ENCODE measurements at regions not wholly inside any gene's neighbourhood (a gene's known extent, or its start where the extent isn't known, plus 50 kb on each side); places are given as distances from the start of the nearest gene placed in this dataset.
"Not testable (repeated sequence)": the region's sequence is repeated elsewhere in the genome, so short reads cannot be mapped to it uniquely, and the experiment has no call there.

DNA sequence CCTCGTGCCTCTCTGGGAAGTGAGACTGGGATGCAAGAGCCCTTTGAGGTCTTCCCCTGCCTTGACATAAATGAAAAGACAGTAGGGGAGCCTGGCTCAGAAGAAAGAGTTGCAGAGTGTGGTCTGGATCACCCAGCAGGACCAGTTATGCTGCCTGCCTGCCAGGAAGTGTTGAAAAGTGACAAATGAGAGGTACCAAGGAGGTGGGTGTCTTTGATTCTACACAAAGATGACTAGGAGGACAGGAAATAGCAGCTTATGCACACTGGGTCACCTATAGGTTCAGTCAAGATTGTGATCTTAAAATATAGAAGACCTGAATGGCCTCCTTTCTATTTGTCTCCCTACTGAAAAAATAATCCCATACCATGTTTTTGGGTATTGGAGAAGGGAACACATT lies 137.6 kb downstream of the BCL2L11 start:
- not testable (repeated sequence) for H3K9me3 ChIP-seq (ENCODE audit: low read depth); H4K20me1 ChIP-seq (ENCODE audit: low read depth); DNase-seq (ENCODE audit: low spot score); H3K79me2 ChIP-seq (ENCODE audit: low read depth); H3K9ac ChIP-seq; H3K4me1 Mint-ChIP-seq; H3F3A ChIP-seq (ENCODE audit: low read depth); H3K36me3 Mint-ChIP-seq; H3K27me3 ChIP-seq; H3K4me3 Mint-ChIP-seq; H3K27ac ChIP-seq; H3K27me3 Mint-ChIP-seq (ENCODE audit: insufficient read depth, low read depth); H3K27ac Mint-ChIP-seq; H3K4me1 ChIP-seq; H3K4me3 ChIP-seq; H2AFZ ChIP-seq (replicated peaks); H3K9me3 Mint-ChIP-seq; H3K36me3 ChIP-seq; H3K4me2 ChIP-seq

DNA sequence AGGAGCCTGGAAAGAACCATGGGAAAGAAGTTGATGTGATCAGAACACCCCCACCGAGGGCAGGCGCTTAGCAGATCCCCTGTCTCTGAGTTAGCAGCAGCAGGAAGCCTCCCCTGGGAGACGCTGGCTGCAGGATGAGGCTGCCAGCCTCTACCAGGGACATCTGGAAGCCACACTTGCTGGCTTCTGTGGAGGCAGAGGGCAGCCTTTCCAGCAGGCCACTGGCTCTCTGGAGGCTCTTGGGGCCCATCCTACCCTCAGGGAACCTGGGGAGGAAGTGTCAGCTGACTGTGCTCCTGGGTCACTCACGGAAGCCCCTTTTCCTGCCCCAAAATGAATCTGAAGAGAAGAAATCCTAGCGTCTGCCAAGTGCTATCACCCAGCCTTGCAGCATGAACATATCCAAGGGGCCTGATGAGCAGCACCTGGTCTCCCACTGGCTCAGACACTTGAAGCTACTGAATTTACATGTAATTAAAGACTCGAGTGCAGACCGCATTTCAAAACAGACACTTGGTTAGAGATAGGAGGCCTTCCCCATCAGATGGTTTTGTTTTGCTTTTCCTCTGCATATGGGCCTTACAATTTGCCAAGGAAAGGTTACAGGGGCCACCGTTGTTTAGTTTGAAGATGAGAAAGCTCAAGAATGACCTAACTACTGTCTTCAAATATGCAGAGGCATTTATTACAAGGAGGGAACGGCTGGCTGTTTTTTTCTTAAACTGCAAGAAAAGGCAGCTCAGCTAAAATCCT lies 142.1 kb downstream of the BCL2L11 start:
- not testable (repeated sequence) for H3K79me2 ChIP-seq (ENCODE audit: low read depth); H3K9me3 ChIP-seq (ENCODE audit: low read depth); DNase-seq (ENCODE audit: low spot score)

DNA sequence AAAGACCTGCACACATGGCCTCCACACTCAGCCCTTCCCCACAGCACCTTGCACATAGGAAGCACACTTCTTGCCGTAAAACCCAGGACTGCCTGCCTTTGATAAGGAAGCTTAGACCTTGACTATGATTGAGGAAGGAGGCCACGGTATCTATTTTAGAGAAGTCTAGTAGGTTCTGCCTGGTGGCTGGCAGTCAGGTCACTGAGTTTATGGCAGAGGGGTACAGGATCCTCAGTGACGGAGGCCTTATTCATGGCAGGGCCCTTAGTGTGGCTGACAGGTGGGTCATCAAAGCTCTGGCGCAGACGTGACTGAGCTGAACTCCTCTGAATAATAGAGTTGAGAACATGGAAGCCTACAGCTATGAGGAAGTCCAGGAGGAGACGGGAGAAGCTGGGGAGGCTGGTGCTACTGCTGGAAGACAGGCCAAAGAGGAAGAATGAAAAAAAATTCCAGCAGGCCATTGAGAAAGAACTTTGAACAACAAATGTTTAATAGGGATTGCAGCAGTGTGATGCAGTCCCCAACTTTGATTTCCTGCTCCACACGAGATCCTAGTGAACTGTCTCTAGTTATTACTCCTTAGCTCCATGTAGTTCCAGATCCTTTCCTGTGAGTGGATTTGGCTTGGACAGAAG lies 142.8 kb downstream of the BCL2L11 start:
- not testable (repeated sequence) for H3K9ac ChIP-seq; H3K27me3 Mint-ChIP-seq (ENCODE audit: insufficient read depth, low read depth); H3K27me3 ChIP-seq; H3K9me3 ChIP-seq (ENCODE audit: low read depth); H4K20me1 ChIP-seq (ENCODE audit: low read depth); H3K4me3 Mint-ChIP-seq; H3F3A ChIP-seq (ENCODE audit: low read depth); H3K9me3 Mint-ChIP-seq; H3K4me3 ChIP-seq; H3K4me1 ChIP-seq; H3K4me2 ChIP-seq; H3K36me3 ChIP-seq; H3K79me2 ChIP-seq (ENCODE audit: low read depth); H3K36me3 Mint-ChIP-seq; DNase-seq (ENCODE audit: low spot score); H2AFZ ChIP-seq (replicated peaks); H3K27ac ChIP-seq; H3K27ac Mint-ChIP-seq; H3K4me1 Mint-ChIP-seq

More for the DNA sequence above, 142.1 kb downstream of the BCL2L11 start:
- not testable (repeated sequence) for H3K4me1 Mint-ChIP-seq; H3K36me3 Mint-ChIP-seq; H2AFZ ChIP-seq (replicated peaks); H3K27ac ChIP-seq; H3K4me1 ChIP-seq; H3K36me3 ChIP-seq; H3K9me3 Mint-ChIP-seq; H3K27me3 Mint-ChIP-seq (ENCODE audit: insufficient read depth, low read depth); H3K27me3 ChIP-seq; H3K4me2 ChIP-seq; H3K27ac Mint-ChIP-seq; H3K4me3 ChIP-seq; H4K20me1 ChIP-seq (ENCODE audit: low read depth); H3K4me3 Mint-ChIP-seq; H3K9ac ChIP-seq; H3F3A ChIP-seq (ENCODE audit: low read depth)

DNA sequence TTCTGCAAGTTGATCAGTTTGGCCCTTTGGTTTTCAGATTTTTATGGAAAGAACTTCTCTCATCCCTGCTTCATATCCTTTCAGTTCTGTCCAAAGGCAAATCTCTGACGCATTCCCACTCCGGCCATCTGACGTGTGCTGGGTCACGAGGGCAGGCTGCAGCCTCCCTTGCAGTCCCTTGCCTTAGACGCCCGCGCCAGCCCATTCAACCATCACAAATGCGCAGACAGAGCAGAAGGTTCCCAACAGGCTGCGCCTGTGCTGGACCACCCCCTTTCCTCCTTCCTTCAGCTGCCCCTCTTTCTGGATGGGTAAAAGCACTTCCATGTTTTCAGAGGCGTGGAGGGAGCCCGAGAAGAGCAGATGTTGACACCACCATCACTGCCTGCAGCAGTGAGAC lies 144.2 kb downstream of the BCL2L11 start:
- DNase-seq (ENCODE audit: low spot score); H3K9ac ChIP-seq; H3K36me3 ChIP-seq; H3K27ac ChIP-seq; H3F3A ChIP-seq (ENCODE audit: low read depth); H3K27me3 Mint-ChIP-seq (ENCODE audit: insufficient read depth, low read depth); H3K4me3 Mint-ChIP-seq; H3K27me3 ChIP-seq; H3K4me3 ChIP-seq; H3K79me2 ChIP-seq (ENCODE audit: low read depth); H2AFZ ChIP-seq (replicated peaks); H3K4me1 ChIP-seq; H3K4me1 Mint-ChIP-seq; H4K20me1 ChIP-seq (ENCODE audit: low read depth); H3K27ac Mint-ChIP-seq; H3K9me3 Mint-ChIP-seq; H3K9me3 ChIP-seq (ENCODE audit: low read depth); H3K36me3 Mint-ChIP-seq; H3K4me2 ChIP-seq: not testable (repeated sequence)

GRCh38 chr2:111266556-111266955 lies 145.8 kb downstream of the BCL2L11 start:
- H3K9me3 ChIP-seq (ENCODE audit: low read depth); H3K9ac ChIP-seq; DNase-seq (ENCODE audit: low spot score); H3K27me3 Mint-ChIP-seq (ENCODE audit: insufficient read depth, low read depth); H3K4me2 ChIP-seq; H3K4me3 ChIP-seq; H3K4me1 Mint-ChIP-seq; H3K27me3 ChIP-seq; H2AFZ ChIP-seq (replicated peaks); H3F3A ChIP-seq (ENCODE audit: low read depth); H3K27ac Mint-ChIP-seq; H3K4me1 ChIP-seq; H4K20me1 ChIP-seq (ENCODE audit: low read depth); H3K79me2 ChIP-seq (ENCODE audit: low read depth); H3K36me3 Mint-ChIP-seq; H3K4me3 Mint-ChIP-seq; H3K9me3 Mint-ChIP-seq; H3K36me3 ChIP-seq; H3K27ac ChIP-seq: not testable (repeated sequence)

DNA sequence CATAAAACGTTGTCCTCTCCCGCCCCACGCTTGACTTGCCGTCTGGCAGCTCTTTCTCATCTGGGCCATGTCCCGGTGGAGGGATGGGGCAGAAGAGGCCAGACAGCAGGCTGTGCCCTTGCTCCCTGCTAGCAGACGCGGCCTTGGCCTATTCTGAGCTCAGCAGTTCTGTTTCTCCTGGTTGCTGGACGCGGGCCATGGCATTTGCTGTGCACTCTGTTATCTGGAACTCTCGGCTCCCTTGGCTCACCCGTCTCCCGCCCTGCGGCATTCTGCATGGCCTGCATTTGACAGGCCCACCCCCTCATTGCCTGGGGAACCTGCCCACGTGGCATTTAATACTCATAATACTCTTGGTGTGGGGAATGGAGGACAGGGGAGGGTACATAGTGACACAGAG lies 146.3 kb downstream of the BCL2L11 start:
- not testable (repeated sequence) for H3K27ac Mint-ChIP-seq; DNase-seq (ENCODE audit: low spot score); H3K4me3 Mint-ChIP-seq

DNA sequence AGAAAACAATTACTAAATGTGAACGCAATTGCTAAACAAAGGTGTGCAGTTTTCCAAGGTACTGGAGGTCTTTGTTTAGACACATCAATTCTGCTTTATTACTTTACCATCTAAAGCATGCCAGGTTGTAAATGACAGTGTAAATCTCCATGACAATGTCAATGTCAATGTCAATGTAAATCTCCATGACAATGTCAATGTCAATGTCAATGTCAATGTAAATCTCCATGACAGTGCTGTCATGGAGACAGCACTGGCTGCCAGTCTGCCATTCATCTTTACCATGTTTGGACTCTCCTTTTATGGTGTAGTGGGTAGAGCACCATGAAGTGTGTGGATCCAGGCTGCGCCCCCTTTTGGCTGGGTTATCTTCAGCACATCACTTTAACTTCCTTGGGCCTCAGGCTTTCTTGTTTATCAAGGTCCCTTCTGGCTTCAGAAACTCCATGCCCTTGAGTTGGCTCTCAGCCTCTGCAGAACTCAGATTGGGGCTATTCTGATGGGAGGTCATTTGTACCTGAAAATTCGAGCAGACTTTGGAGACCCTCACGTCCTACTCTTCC lies 149.1 kb downstream of the BCL2L11 start:
- not testable (repeated sequence) for H3K4me3 ChIP-seq; H3K4me1 ChIP-seq; H3K27me3 Mint-ChIP-seq (ENCODE audit: insufficient read depth, low read depth); DNase-seq (ENCODE audit: low spot score); H3K4me1 Mint-ChIP-seq; H3F3A ChIP-seq (ENCODE audit: low read depth); H3K9me3 Mint-ChIP-seq; H3K4me2 ChIP-seq; H3K36me3 Mint-ChIP-seq; H2AFZ ChIP-seq (replicated peaks); H3K27me3 ChIP-seq; H3K27ac Mint-ChIP-seq; H3K36me3 ChIP-seq; H3K9ac ChIP-seq; H3K9me3 ChIP-seq (ENCODE audit: low read depth); H3K79me2 ChIP-seq (ENCODE audit: low read depth); H3K4me3 Mint-ChIP-seq; H4K20me1 ChIP-seq (ENCODE audit: low read depth); H3K27ac ChIP-seq

More for the DNA sequence above, 146.3 kb downstream of the BCL2L11 start:
- H2AFZ ChIP-seq (replicated peaks); H3K4me3 ChIP-seq; H3K4me2 ChIP-seq; H3K9ac ChIP-seq; H3K36me3 ChIP-seq; H3F3A ChIP-seq (ENCODE audit: low read depth); H3K4me1 ChIP-seq; H3K4me1 Mint-ChIP-seq; H3K9me3 Mint-ChIP-seq; H3K9me3 ChIP-seq (ENCODE audit: low read depth); H4K20me1 ChIP-seq (ENCODE audit: low read depth); H3K27me3 Mint-ChIP-seq (ENCODE audit: insufficient read depth, low read depth); H3K79me2 ChIP-seq (ENCODE audit: low read depth); H3K36me3 Mint-ChIP-seq; H3K27ac ChIP-seq; H3K27me3 ChIP-seq: not testable (repeated sequence)

DNA sequence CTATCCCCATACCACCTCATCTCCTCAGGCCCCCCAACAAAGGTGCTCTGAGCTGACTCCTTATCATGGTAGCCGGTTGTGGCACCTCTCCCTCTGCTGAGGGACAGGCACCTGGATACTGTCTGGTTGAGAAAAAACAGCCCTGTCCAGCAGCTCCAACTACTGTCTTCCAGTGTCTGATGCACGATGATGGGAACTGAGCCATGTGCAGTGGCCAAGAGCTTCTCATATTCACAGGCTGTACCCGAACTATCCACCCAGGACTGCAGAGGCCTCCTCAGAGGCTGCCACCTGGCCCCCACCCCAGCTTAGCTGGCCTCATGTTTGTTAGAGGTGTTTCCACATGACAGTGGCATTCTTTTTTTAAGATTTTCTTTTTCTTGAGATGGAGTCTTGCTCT lies 149.9 kb downstream of the BCL2L11 start:
- H3K4me1 ChIP-seq; DNase-seq (ENCODE audit: low spot score); H3K9me3 Mint-ChIP-seq; H3K4me3 ChIP-seq; H3K4me1 Mint-ChIP-seq; H3K36me3 Mint-ChIP-seq; H3K4me3 Mint-ChIP-seq; H3K27me3 Mint-ChIP-seq (ENCODE audit: insufficient read depth, low read depth); H3K36me3 ChIP-seq; H3K4me2 ChIP-seq; H3K9ac ChIP-seq; H3K9me3 ChIP-seq (ENCODE audit: low read depth); H3F3A ChIP-seq (ENCODE audit: low read depth); H2AFZ ChIP-seq (replicated peaks); H3K27ac Mint-ChIP-seq; H4K20me1 ChIP-seq (ENCODE audit: low read depth); H3K79me2 ChIP-seq (ENCODE audit: low read depth); H3K27ac ChIP-seq; H3K27me3 ChIP-seq: not testable (repeated sequence)

All from neural progenitor cell (in vitro differentiated cells).